B cell (primary cell): ENCODE measurements at regions not wholly inside any gene's neighbourhood (a gene's known extent, or its start where the extent isn't known, plus 50 kb on each side); places are given as distances from the start of the nearest gene placed in this dataset.

Source experiments
- ATAC-seq: fragments of 200-7000 bp; cut with Tn5 transposase; one replicate; pipeline ENCODE4 v1.10.0; 2021; ENCODE audit warnings: low read depth, mild to moderate bottlenecking, moderate number of reproducible peaks, moderate library complexity
- CTCF ChIA-PET: fragments of 350-600 bp; sonication (Branson Sonifier 250); formaldehyde crosslinking; loops from one replicate; lab custom pipeline; 2021; ENCODE audit warnings: antibody characterized with exemption, inconsistent platforms; lab: Charles Lee
- POLR2A ChIA-PET: fragments of 350-600 bp; sonication (Branson Sonifier 250); formaldehyde crosslinking; loops from one replicate; lab custom pipeline; 2021; ENCODE audit warnings: antibody characterized with exemption; lab: Charles Lee
- DNase-seq: peaks from one replicate; pipeline ENCODE4 v3.0.0; 2013
- H2AFZ ChIP-seq: 2 replicates; pipeline ENCODE4 v1.6.1; 2012; ENCODE audit warnings: mild to moderate bottlenecking, low read depth, low read length; ENCODE audit not compliant: insufficient read depth, poor library complexity, severe bottlenecking
- H3K27ac ChIP-seq, 2 donors: 1 replicate in 1 of 2; 2 replicates in 1 of 2; pipeline ENCODE4 v1.5.1; 2012 to 2013; ENCODE audit warnings: low read length in 2 of 2, mild to moderate bottlenecking in 2 of 2, moderate library complexity in 1 of 2
- H3K27me3 ChIP-seq, 4 experiments: fragments of 200-600 bp in 1 of 4; sonication (generic) in 1 of 4; replicated peaks in 1 of 4; 1 replicate in 2 of 4; 2 replicates in 2 of 4; pipeline versions ENCODE4 v1.6.1 to v1.7.0; 2013 to 2016; ENCODE audit warnings: low read length in 3 of 4, mild to moderate bottlenecking in 2 of 4, mixed read lengths in 1 of 4, moderate library complexity in 1 of 4; ENCODE audit not compliant: insufficient read depth in 4 of 4, control insufficient read depth in 3 of 4; ENCODE audit errors: control extremely low read depth in 1 of 4
- H3K36me3 ChIP-seq, 2 experiments: replicated peaks in 1 of 2; 1 replicate in 1 of 2; 2 replicates in 1 of 2; pipeline versions ENCODE4 v1.6.1 to v1.7.1; 2013; ENCODE audit warnings: low read length in 1 of 2; ENCODE audit not compliant: insufficient read depth in 2 of 2, control insufficient read depth in 1 of 2; ENCODE audit errors: control extremely low read depth in 1 of 2, extremely low read depth in 1 of 2
- H3K4me1 ChIP-seq, 2 donors: fragments of 200-600 bp in 1 of 2; sonication (generic) in 1 of 2; 1 replicate in 1 of 2; 2 replicates in 1 of 2; pipeline versions ENCODE4 v1.5.1 to v1.6.1; 2013 to 2017; ENCODE audit warnings: low read length in 2 of 2; ENCODE audit not compliant: control insufficient read depth in 2 of 2, insufficient read depth in 2 of 2
- H3K4me2 ChIP-seq: replicated peaks from 2 replicates; pipeline ENCODE3; 2012; ENCODE audit warnings: mild to moderate bottlenecking, low read depth, low read length; ENCODE audit not compliant: poor library complexity, severe bottlenecking
- H3K4me3 ChIP-seq, 5 experiments: fragments of 200-600 bp in 1 of 5; sonication (generic) in 1 of 5; 1 replicate in 3 of 5; 2 replicates in 2 of 5; pipeline versions ENCODE4 v1.5.1 to v1.7.0; 2011 to 2016; ENCODE audit warnings: low read length in 4 of 5, mild to moderate bottlenecking in 4 of 5, low read depth in 2 of 5, control low read depth in 1 of 5, moderate library complexity in 1 of 5; ENCODE audit not compliant: insufficient read depth in 1 of 5; ENCODE audit errors: control extremely low read depth in 1 of 5, extremely low read depth in 1 of 5
- H3K79me2 ChIP-seq: fragments of 200-600 bp; sonication (generic); one replicate; pipeline ENCODE4 v1.6.0; 2016; ENCODE audit warnings: low read length; ENCODE audit not compliant: control insufficient read depth, insufficient read depth
- H3K9ac ChIP-seq: fragments of 200-600 bp; sonication (generic); 2 replicates; pipeline ENCODE4 v1.6.1; 2017; ENCODE audit warnings: mild to moderate bottlenecking, low read length, moderate library complexity
- H3K9me3 ChIP-seq, 3 donors: one replicate each; pipeline versions ENCODE4 v1.6.1 to v1.7.1; 2013; ENCODE audit warnings: low read length in 2 of 3; ENCODE audit not compliant: control insufficient read depth in 2 of 3, insufficient read depth in 1 of 3; ENCODE audit errors: control extremely low read depth in 1 of 3
- H4K20me1 ChIP-seq: 2 replicates; pipeline ENCODE4 v1.6.0; 2012; ENCODE audit warnings: mild to moderate bottlenecking, low read length; ENCODE audit not compliant: insufficient read depth, control insufficient read depth, poor library complexity, severe bottlenecking
- H3K27ac Mint-ChIP-seq: one replicate; pipeline ENCODE4 v1.8.0; 2021; ENCODE audit warnings: mixed read lengths
- H3K27me3 Mint-ChIP-seq: one replicate; pipeline ENCODE4 v1.8.0; 2021; ENCODE audit warnings: mixed read lengths
- H3K4me1 Mint-ChIP-seq: one replicate; pipeline ENCODE4 v1.8.0; 2021; ENCODE audit warnings: mixed read lengths
- H3K4me3 Mint-ChIP-seq: one replicate; pipeline ENCODE4 v1.8.0; 2021; ENCODE audit warnings: mixed read lengths
- H3K9me3 Mint-ChIP-seq: one replicate; pipeline ENCODE4 v1.8.0; 2022; ENCODE audit warnings: mixed read lengths; ENCODE audit not compliant: insufficient read depth
- CTCF ChIP-seq: fragments of 200-600 bp; IDR thresholded peaks from one replicate; pipeline ENCODE4 v1.8.0; 2022; ENCODE audit warnings: antibody characterized with exemption, mild to moderate bottlenecking
- EZH2 ChIP-seq: IDR thresholded peaks from 2 replicates; pipeline ENCODE4 v1.6.1; 2012; ENCODE audit warnings: borderline replicate concordance, low read depth, mild to moderate bottlenecking, moderate library complexity, low read length; ENCODE audit not compliant: insufficient read depth, poor library complexity, severe bottlenecking
- WGBS: methylation state at CpG from one replicate; pipeline ENCODE4 v1.1.5; 2013; ENCODE audit warnings: missing lambda C conversion rate; ENCODE audit not compliant: insufficient coverage; 5-methylcytosine and 5-hydroxymethylcytosine counted together
- intact Hi-C: fragments of 100-400 bp; cut with micrococcal nuclease; formaldehyde crosslinking; loops from one replicate; pipeline ENCODE4 v1.10.0; 2022

DNA sequence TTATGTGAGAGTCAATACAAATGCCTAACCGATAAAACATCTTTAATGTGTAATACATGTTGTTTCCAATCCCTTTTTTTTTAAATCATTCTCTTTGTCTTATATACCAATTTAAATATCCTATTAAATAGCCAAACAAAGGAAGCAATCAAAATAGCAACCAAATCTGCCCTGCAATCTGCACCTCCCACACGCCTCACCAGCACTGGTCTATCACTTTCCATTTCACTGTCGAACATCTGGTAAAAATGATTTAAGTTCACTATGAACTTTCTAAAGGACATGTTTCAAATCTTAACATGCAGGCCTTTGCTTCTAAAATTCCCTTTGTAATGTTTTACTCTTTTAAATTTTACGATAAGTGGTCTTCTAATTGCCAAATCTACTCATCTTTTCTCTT, 1305.5 kb upstream of the TENM4 start:
- Histone ChIP-seq H4K20me1 (no peaks in the 10 kb centered on the region), H3K27me3 (no peaks in the 10 kb centered on the region), H2AFZ (no peak overlapping the region), H3K79me2 (no peaks in the 10 kb centered on the region), H3K36me3 (no peaks in the 10 kb centered on the region), H3K4me1 (no peaks in the 10 kb centered on the region), H3K9ac (no peak overlapping the region), H3K4me2 (no peak overlapping the region), H3K4me3 (no peak overlapping the region), H3K27ac (no peak overlapping the region), H3K9me3 (no peaks in the 10 kb centered on the region)
- WGBS: 93% methylated on average over 3 of the region's 4 CpGs
- ATAC-seq (no peak), DNase-seq (no peak)
- H3K9me3 Mint-ChIP-seq: peaks cover 5% of the 10 kb centered on the region
- TF ChIP-seq EZH2: no peak
- no peak for TF ChIP-seq CTCF
- CTCF ChIA-PET: no interaction called here
- no peak overlapping the region for H3K27ac Mint-ChIP-seq
- no peaks in the 10 kb centered on the region for H3K27me3 Mint-ChIP-seq
- H3K4me1 Mint-ChIP-seq: no peaks in the 10 kb centered on the region
- intact Hi-C loops: no loop called here
- H3K4me3 Mint-ChIP-seq: no peak overlapping the region
- POLR2A ChIA-PET: no interaction called here

DNA sequence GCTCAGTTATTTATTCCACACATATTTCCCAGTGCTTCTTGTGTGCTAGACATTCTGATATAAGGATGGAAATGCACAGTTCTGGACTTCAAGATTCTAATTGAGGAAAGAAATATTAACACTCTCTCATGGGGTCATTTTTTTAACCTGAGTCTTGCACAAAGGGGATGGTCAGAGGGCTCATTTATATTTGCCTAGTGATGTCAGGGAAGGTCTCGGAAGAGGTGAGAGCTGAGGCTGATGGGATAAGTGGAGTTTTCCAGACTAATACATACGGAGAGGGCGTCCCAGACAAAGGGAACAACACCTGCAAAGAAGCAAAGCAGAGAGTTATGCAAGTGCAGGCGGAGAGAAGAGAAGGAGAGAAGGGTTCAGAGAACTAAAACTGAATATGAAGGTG, 1304.6 kb upstream of the TENM4 start:
- CTCF ChIA-PET: no interaction called here
- Mint-ChIP-seq H3K9me3 (peaks cover 5% of the 10 kb centered on the region), H3K4me3 (no peak overlapping the region), H3K4me1 (no peaks in the 10 kb centered on the region), H3K27me3 (no peaks in the 10 kb centered on the region), H3K27ac (no peak overlapping the region)
- Histone ChIP-seq H3K4me2 (no peak overlapping the region), H3K4me1 (no peaks in the 10 kb centered on the region), H3K36me3 (no peaks in the 10 kb centered on the region), H3K9ac (no peak overlapping the region), H4K20me1 (no peaks in the 10 kb centered on the region), H2AFZ (no peak overlapping the region), H3K4me3 (no peak overlapping the region), H3K27me3 (no peaks in the 10 kb centered on the region), H3K79me2 (no peaks in the 10 kb centered on the region), H3K9me3 (peaks cover 0 to 1% (median 0%) of the 10 kb centered on the region in 3 donors), H3K27ac (no peak overlapping the region)
- WGBS: 89% methylated on average over 4 of the region's 4 CpGs
- POLR2A ChIA-PET: no interaction called here
- DNase-seq: no peak
- ATAC-seq: no peak
- no peak for TF ChIP-seq EZH2
- intact Hi-C loops: no loop called here
